PFSK-1 (cell line): ENCODE measurements at regions not wholly inside any gene's neighbourhood (a gene's known extent, or its start where the extent isn't known, plus 50 kb on each side); places are given as distances from the start of the nearest gene placed in this dataset.

Experiments used
- FOXP2 ChIP-seq: optimal IDR thresholded peaks from 2 replicates; pipeline ENCODE3; 2011; ENCODE audit warnings: borderline replicate concordance, control low read depth, inconsistent platforms; ENCODE audit not compliant: insufficient read depth; ENCODE audit errors: extremely low read length, extremely low read depth
- POLR2AphosphoS5 ChIP-seq: IDR thresholded peaks from 2 replicates; pipeline ENCODE4 v1.6.1; 2012; ENCODE audit warnings: low read depth, mild to moderate bottlenecking, control low read depth, low read length, moderate library complexity
- SIN3A ChIP-seq: IDR thresholded peaks from 2 replicates; pipeline ENCODE4 v1.6.1; 2012; ENCODE audit warnings: mild to moderate bottlenecking, low read length, moderate library complexity, borderline replicate concordance; ENCODE audit not compliant: insufficient read depth
- TAF1 ChIP-seq: IDR thresholded peaks from 2 replicates; pipeline ENCODE4 v1.6.1; 2012; ENCODE audit warnings: low read length, control low read depth, borderline replicate concordance; ENCODE audit not compliant: insufficient read depth
- TF ChIP-seq, protein P1 (sequence below), 2 experiments: IDR thresholded peaks; 2 replicates each; pipeline versions ENCODE4 v1.6.1 to v1.8.0; 2011 to 2012; ENCODE audit warnings: low read depth in 2 of 2, low read length in 2 of 2, control low read depth in 1 of 2, inconsistent platforms in 1 of 2, mild to moderate bottlenecking in 1 of 2, moderate library complexity in 1 of 2; ENCODE audit not compliant: insufficient read depth in 1 of 2

DNA sequence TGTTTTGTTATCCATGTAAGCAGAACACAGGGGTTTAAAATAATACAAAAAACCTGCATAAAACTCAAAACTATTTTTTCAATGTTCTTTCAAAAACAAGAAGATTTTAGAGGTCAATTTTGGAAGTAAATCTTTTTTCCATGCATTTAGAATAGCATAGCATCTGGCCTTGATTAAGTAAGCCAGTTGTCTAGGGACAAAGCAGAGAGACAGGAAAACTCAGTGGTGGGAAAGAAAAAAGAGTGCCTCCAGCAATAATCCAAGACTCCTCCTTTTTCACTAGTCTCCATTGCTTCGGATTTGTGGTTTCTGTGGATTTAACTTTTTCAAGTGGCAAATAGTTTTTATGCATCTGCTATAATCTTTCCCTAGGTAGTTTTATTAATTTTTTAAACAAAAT lies 88.9 kb downstream of the SUCNR1 start:
- TF ChIP-seq, protein P1, sequence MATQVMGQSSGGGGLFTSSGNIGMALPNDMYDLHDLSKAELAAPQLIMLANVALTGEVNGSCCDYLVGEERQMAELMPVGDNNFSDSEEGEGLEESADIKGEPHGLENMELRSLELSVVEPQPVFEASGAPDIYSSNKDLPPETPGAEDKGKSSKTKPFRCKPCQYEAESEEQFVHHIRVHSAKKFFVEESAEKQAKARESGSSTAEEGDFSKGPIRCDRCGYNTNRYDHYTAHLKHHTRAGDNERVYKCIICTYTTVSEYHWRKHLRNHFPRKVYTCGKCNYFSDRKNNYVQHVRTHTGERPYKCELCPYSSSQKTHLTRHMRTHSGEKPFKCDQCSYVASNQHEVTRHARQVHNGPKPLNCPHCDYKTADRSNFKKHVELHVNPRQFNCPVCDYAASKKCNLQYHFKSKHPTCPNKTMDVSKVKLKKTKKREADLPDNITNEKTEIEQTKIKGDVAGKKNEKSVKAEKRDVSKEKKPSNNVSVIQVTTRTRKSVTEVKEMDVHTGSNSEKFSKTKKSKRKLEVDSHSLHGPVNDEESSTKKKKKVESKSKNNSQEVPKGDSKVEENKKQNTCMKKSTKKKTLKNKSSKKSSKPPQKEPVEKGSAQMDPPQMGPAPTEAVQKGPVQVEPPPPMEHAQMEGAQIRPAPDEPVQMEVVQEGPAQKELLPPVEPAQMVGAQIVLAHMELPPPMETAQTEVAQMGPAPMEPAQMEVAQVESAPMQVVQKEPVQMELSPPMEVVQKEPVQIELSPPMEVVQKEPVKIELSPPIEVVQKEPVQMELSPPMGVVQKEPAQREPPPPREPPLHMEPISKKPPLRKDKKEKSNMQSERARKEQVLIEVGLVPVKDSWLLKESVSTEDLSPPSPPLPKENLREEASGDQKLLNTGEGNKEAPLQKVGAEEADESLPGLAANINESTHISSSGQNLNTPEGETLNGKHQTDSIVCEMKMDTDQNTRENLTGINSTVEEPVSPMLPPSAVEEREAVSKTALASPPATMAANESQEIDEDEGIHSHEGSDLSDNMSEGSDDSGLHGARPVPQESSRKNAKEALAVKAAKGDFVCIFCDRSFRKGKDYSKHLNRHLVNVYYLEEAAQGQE (IDR thresholded peaks at IDR 0.05; ENCODE audit: insufficient read depth in 1 of 2, low read depth in 2 of 2, low read length in 2 of 2): no peak
- no peak for TF ChIP-seq SIN3A
- no peak for TF ChIP-seq TAF1
- TF ChIP-seq POLR2AphosphoS5: no peak
- TF ChIP-seq FOXP2: no peak

DNA sequence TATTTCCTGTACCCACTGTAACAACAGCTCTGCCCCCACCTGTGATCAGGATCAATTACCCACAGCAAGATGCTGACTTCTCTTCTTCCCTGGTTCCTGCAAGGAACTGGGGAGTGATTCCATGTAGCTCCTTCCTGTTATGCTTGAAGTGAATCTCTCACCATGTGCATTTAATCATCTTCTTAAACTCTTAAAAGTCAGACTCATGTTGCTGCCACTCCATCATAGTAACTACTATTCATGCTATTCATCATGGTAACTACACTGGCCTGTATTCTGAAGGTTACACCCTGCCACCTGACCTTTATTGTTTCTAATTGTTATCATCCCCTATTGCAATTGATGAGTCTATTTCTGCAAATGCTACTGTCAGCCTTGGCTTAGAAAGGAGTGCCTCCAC lies 89.5 kb downstream of the SUCNR1 start:
- no peak for TF ChIP-seq SIN3A
- no peak for TF ChIP-seq TAF1
- no peak for TF ChIP-seq POLR2AphosphoS5
- no peak for TF ChIP-seq FOXP2
- TF ChIP-seq, protein P1 (IDR thresholded peaks at IDR 0.05; ENCODE audit: insufficient read depth in 1 of 2, low read depth in 2 of 2, low read length in 2 of 2): no peak

DNA sequence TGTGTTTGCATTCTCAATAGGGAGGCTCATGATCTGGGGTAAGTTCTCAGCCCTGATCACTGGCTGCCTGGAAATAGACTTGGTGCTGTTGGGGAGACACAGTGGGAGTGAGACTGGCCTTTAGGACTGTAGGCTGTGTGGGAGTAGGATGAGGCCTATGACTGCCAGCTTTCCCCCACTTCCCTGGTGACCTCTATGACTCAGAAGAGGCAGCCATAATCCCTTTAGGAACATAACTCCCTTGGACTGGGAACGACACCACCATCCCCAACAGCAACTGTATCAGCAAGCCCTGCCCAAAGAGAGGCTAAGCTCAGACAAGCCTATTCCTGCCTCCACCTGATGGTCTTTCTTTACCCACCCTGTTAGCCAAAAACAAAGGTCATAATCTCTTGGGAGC lies 91.3 kb downstream of the SUCNR1 start:
- no peak for TF ChIP-seq FOXP2
- TF ChIP-seq, protein P1 (IDR thresholded peaks at IDR 0.05; ENCODE audit: insufficient read depth in 1 of 2, low read depth in 2 of 2, low read length in 2 of 2): no peak

DNA sequence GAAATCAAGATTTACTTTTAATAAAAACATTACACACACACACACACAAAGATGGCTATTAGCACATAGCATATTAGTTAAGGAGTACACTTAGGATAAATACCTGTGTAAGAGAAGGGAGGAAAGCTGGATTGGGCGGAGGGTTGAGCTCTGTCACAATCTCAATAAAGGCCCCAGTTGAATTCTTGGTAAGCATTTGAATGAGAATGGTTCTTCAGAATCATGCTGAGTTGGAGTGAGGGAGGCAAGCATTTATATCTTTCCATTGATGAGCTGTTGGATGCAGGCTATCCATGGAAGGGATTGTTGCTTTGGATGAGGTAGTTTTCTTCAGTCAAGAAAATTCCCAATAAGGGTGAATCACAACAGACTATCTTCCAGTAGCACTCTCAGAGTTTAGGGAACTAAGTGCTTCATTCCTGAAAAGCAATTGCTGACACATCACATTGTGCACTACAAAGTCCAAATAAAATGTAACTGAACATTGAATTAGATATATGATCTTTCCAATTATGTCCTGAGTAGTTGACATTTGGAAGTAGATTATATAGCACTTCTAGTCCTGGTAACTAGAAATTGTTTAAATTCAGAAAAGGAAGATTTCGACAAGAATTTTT lies 95.7 kb downstream of the SUCNR1 start:
- TF ChIP-seq, protein P1 (IDR thresholded peaks at IDR 0.05; ENCODE audit: insufficient read depth in 1 of 2, low read depth in 2 of 2, low read length in 2 of 2): no peak
- TF ChIP-seq TAF1 (no peak), POLR2AphosphoS5 (no peak), FOXP2 (no peak), SIN3A (no peak)
